DOHH2 (cell line): ENCODE measurements at regions not wholly inside any gene's neighbourhood (a gene's known extent, or its start where the extent isn't known, plus 50 kb on each side); places are given as distances from the start of the nearest gene placed in this dataset.

Experiments used
- H3F3A ChIP-seq: fragments of 200-600 bp; sonication (generic), shearing (Covaris generic); 2 replicates; pipeline ENCODE4 v1.6.0; 2016; ENCODE audit warnings: antibody characterized with exemption, mild to moderate bottlenecking; ENCODE audit not compliant: control insufficient read depth, insufficient read depth
- H3K27ac ChIP-seq: fragments of 200-600 bp; sonication (generic); 2 replicates; pipeline ENCODE4 v1.5.1; 2014; ENCODE audit warnings: low read depth, mild to moderate bottlenecking, low read length, moderate library complexity
- H3K27me3 ChIP-seq: fragments of 200-600 bp; sonication (generic); 2 replicates; pipeline ENCODE4 v1.6.1; 2014; ENCODE audit warnings: mild to moderate bottlenecking, low read length, mixed read lengths; ENCODE audit not compliant: control insufficient read depth
- H3K36me3 ChIP-seq: fragments of 200-600 bp; sonication (generic); 2 replicates; pipeline ENCODE4 v1.6.1; 2014; ENCODE audit warnings: mild to moderate bottlenecking, low read length, moderate library complexity, mixed read lengths; ENCODE audit not compliant: control insufficient read depth
- H3K4me1 ChIP-seq: fragments of 200-600 bp; sonication (generic); 2 replicates; pipeline ENCODE4 v1.6.1; 2014; ENCODE audit warnings: mild to moderate bottlenecking, low read length, mixed read lengths; ENCODE audit not compliant: control insufficient read depth
- H3K4me2 ChIP-seq: fragments of 200-600 bp; sonication (generic); 2 replicates; pipeline ENCODE4 v1.6.0; 2014; ENCODE audit warnings: mild to moderate bottlenecking, low read length, moderate library complexity
- H3K4me3 ChIP-seq: fragments of 200-600 bp; sonication (generic); 2 replicates; pipeline ENCODE4 v1.5.1; 2014; ENCODE audit warnings: mild to moderate bottlenecking, low read length, mixed read lengths
- H3K79me2 ChIP-seq: fragments of 200-600 bp; sonication (generic); 2 replicates; pipeline ENCODE4 v1.6.1; 2014; ENCODE audit warnings: mild to moderate bottlenecking, low read length, mixed read lengths; ENCODE audit not compliant: control insufficient read depth
- H3K9me2 ChIP-seq: fragments of 200-600 bp; sonication (generic); replicated peaks from 2 replicates; pipeline ENCODE4 v1.6.1; 2014; ENCODE audit warnings: mild to moderate bottlenecking, low read length, mixed read lengths; ENCODE audit not compliant: control insufficient read depth
- H3K9me3 ChIP-seq: fragments of 200-600 bp; sonication (generic); 2 replicates; pipeline ENCODE4 v1.6.1; 2014; ENCODE audit warnings: antibody characterized with exemption, low read length, mixed read lengths; ENCODE audit not compliant: control insufficient read depth, insufficient read depth
- H4K20me1 ChIP-seq: fragments of 200-600 bp; sonication (generic); 2 replicates; pipeline ENCODE4 v1.6.0; 2014; ENCODE audit warnings: low read depth, mild to moderate bottlenecking, antibody characterized with exemption, low read length, moderate library complexity; ENCODE audit not compliant: control insufficient read depth, insufficient read depth
- CTCF ChIP-seq: fragments of 200-600 bp; sonication (generic); IDR thresholded peaks from one replicate; pipeline ENCODE4 v1.5.1; 2014; ENCODE audit warnings: antibody characterized with exemption, mild to moderate bottlenecking, low read depth, low read length; ENCODE audit not compliant: poor library complexity, severe bottlenecking
- EZH2phosphoT487 ChIP-seq: fragments of 200-600 bp; sonication (generic); IDR thresholded peaks from 2 replicates; pipeline ENCODE4 v1.6.1; 2017; ENCODE audit warnings: borderline replicate concordance, mild to moderate bottlenecking, antibody characterized with exemption, low read length, moderate library complexity, mixed read lengths

GRCh38 chr22:27644566-27644965 lies 157.0 kb downstream of the MN1 start:
- Histone ChIP-seq H3K4me1 (no peaks in the 10 kb centered on the region), H3F3A (no peaks in the 10 kb centered on the region), H3K4me2 (no peak overlapping the region), H3K27ac (no peak overlapping the region), H3K79me2 (no peaks in the 10 kb centered on the region), H3K9me2 (no peaks in the 10 kb centered on the region), H3K4me3 (no peak overlapping the region), H3K36me3 (no peaks in the 10 kb centered on the region), H3K27me3 (no peaks in the 10 kb centered on the region), H4K20me1 (no peaks in the 10 kb centered on the region), H3K9me3 (no peaks in the 10 kb centered on the region)
- no peak for TF ChIP-seq CTCF
- TF ChIP-seq EZH2phosphoT487 = no peak

- Histone ChIP-seq H3K4me1 (no peaks in the 10 kb centered on the region), H3F3A (no peaks in the 10 kb centered on the region), H3K27me3 (no peaks in the 10 kb centered on the region)
These were observed 154.0 kb downstream of the MN1 start for GRCh38 chr22:27647540-27647939.

GRCh38 chr22:27648074-27648473 lies 153.5 kb downstream of the MN1 start:
- Histone ChIP-seq H3K36me3 (no peaks in the 10 kb centered on the region), H3K9me2 (no peaks in the 10 kb centered on the region)
- TF ChIP-seq CTCF (no peak), EZH2phosphoT487 (no peak)

More at GRCh38 chr22:27647540-27647939, 154.0 kb downstream of the MN1 start:
- no peak overlapping the region for H3K4me3 ChIP-seq
- no peaks in the 10 kb centered on the region for H3K36me3 ChIP-seq
- H3K4me2 ChIP-seq = no peak overlapping the region
- H3K9me2 ChIP-seq = no peaks in the 10 kb centered on the region
- no peaks in the 10 kb centered on the region for H3K79me2 ChIP-seq
- no peaks in the 10 kb centered on the region for H3K9me3 ChIP-seq
- no peak overlapping the region for H3K27ac ChIP-seq
- no peak for TF ChIP-seq EZH2phosphoT487
- no peak for TF ChIP-seq CTCF
- H4K20me1 ChIP-seq = no peaks in the 10 kb centered on the region

GRCh38 chr22:27648853-27649252 lies 152.7 kb downstream of the MN1 start:
- no peak overlapping the region for H3K4me3 ChIP-seq
- no peaks in the 10 kb centered on the region for H3K9me3 ChIP-seq
- no peak overlapping the region for H3K4me2 ChIP-seq
- no peaks in the 10 kb centered on the region for H3K79me2 ChIP-seq
- no peaks in the 10 kb centered on the region for H3K4me1 ChIP-seq
- H3K27ac ChIP-seq = no peak overlapping the region
- no peaks in the 10 kb centered on the region for H3F3A ChIP-seq
- TF ChIP-seq EZH2phosphoT487 (no peak), CTCF (no peak)
- H3K27me3 ChIP-seq = no peaks in the 10 kb centered on the region
- H3K9me2 ChIP-seq = no peaks in the 10 kb centered on the region
- no peaks in the 10 kb centered on the region for H4K20me1 ChIP-seq
- no peaks in the 10 kb centered on the region for H3K36me3 ChIP-seq

More at GRCh38 chr22:27648074-27648473, 153.5 kb downstream of the MN1 start:
- H4K20me1 ChIP-seq = no peaks in the 10 kb centered on the region
- no peaks in the 10 kb centered on the region for H3K9me3 ChIP-seq
- H3K79me2 ChIP-seq = no peaks in the 10 kb centered on the region
- H3F3A ChIP-seq = no peaks in the 10 kb centered on the region
- no peaks in the 10 kb centered on the region for H3K4me1 ChIP-seq
- no peak overlapping the region for H3K4me2 ChIP-seq
- no peak overlapping the region for H3K27ac ChIP-seq
- H3K27me3 ChIP-seq = no peaks in the 10 kb centered on the region
- no peak overlapping the region for H3K4me3 ChIP-seq
